Testis (tissue), 2 donors: ENCODE measurements at regions not wholly inside any gene's neighbourhood (a gene's known extent, or its start where the extent isn't known, plus 50 kb on each side); places are given as distances from the start of the nearest gene placed in this dataset.
"Not testable (repeated sequence)": the region's sequence is repeated elsewhere in the genome, so short reads cannot be mapped to it uniquely, and the experiment has no call there.

Experiments
- CTCF ChIP-seq, 3 experiments: fragments of 450-650 bp in 2 of 3; fragments of 200-600 bp in 1 of 3; sonication (generic) in 1 of 3; IDR thresholded peaks; one replicate each; pipeline ENCODE4 v1.5.1; 2016 to 2019; ENCODE audit warnings: antibody characterized with exemption in 3 of 3, mild to moderate bottlenecking in 2 of 3, moderate library complexity in 1 of 3
- POLR2A ChIP-seq: fragments of 450-650 bp; IDR thresholded peaks from one replicate; pipeline ENCODE4 v1.6.1; 2017; ENCODE audit warnings: antibody characterized with exemption, mild to moderate bottlenecking, moderate library complexity

GRCh38 chr4:17018621-17019020 lies 120.2 kb upstream of the LDB2 start:
- TF ChIP-seq CTCF (IDR thresholded peaks at IDR 0.05); POLR2A: not testable (repeated sequence)
